Ovary (tissue), 3 donors: ENCODE measurements at regions not wholly inside any gene's neighbourhood (a gene's known extent, or its start where the extent isn't known, plus 50 kb on each side); places are given as distances from the start of the nearest gene placed in this dataset.

Experiments used
- CTCF ChIP-seq, 3 donors: fragments of 450-650 bp in 2 of 3; fragments of 200-600 bp in 1 of 3; IDR thresholded peaks; one replicate each; pipeline versions ENCODE4 v1.5.1 to v1.8.0; 2016 to 2022; ENCODE audit warnings: antibody characterized with exemption in 3 of 3, mild to moderate bottlenecking in 1 of 3
- EP300 ChIP-seq: sonication (generic); formaldehyde crosslinking; IDR thresholded peaks from one replicate; pipeline ENCODE4 v1.6.1; 2017; ENCODE audit warnings: antibody characterized with exemption
- POLR2A ChIP-seq: fragments of 450-650 bp; IDR thresholded peaks from one replicate; pipeline ENCODE4 v1.6.1; 2017; ENCODE audit warnings: antibody characterized with exemption, mild to moderate bottlenecking, moderate library complexity
- donor health status: DM: no; HTN: no; CAD: no.

GRCh38 chr6:74973591-74973990 lies 232.3 kb downstream of the COL12A1 start:
- TF ChIP-seq POLR2A = no peak
- no peak for TF ChIP-seq CTCF (IDR thresholded peaks at IDR 0.05)
- no peak for TF ChIP-seq EP300
